ENCODE measurements at regions not wholly inside any gene's neighbourhood (a gene's known extent, or its start where the extent isn't known, plus 50 kb on each side); places are given as distances from the start of the nearest gene placed in this dataset.

DNA sequence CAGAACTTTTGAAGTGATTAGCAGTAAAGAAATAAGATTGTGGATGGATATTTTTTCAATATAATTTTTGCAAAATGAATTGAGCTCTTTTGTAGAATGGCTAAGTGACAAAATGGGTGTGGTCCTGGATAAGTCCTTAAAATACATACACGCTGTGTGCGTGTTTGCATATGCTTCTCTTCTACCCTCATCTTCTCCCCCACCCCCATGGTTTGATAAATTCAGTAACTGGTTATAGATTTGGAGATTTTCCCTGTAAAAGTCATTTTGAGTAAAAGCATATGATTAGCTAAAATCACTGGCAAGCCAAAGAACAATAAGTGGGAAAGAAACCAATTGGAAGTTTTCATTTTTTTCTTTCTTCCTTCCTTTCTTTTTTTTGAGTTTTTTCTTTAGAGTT is 453.9 kb upstream of the MDFIC2 start:
- TF ChIP-seq, protein P1, sequence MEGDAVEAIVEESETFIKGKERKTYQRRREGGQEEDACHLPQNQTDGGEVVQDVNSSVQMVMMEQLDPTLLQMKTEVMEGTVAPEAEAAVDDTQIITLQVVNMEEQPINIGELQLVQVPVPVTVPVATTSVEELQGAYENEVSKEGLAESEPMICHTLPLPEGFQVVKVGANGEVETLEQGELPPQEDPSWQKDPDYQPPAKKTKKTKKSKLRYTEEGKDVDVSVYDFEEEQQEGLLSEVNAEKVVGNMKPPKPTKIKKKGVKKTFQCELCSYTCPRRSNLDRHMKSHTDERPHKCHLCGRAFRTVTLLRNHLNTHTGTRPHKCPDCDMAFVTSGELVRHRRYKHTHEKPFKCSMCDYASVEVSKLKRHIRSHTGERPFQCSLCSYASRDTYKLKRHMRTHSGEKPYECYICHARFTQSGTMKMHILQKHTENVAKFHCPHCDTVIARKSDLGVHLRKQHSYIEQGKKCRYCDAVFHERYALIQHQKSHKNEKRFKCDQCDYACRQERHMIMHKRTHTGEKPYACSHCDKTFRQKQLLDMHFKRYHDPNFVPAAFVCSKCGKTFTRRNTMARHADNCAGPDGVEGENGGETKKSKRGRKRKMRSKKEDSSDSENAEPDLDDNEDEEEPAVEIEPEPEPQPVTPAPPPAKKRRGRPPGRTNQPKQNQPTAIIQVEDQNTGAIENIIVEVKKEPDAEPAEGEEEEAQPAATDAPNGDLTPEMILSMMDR (IDR thresholded peaks at IDR 0.05; ENCODE audit: insufficient read depth, low read length, poor library complexity, severe bottlenecking), result no peak
- TF ChIP-seq EZH2phosphoT487 (conservative IDR thresholded peaks at IDR 0.05; ENCODE audit: low read length), result no peak

All from SU-DHL-6 (cell line).